GM10266 (cell line): ENCODE measurements at regions not wholly inside any gene's neighbourhood (a gene's known extent, or its start where the extent isn't known, plus 50 kb on each side); places are given as distances from the start of the nearest gene placed in this dataset.
"Not testable (repeated sequence)": the region's sequence is repeated elsewhere in the genome, so short reads cannot be mapped to it uniquely, and the experiment has no call there.

ENCODE experiments used
- DNase-seq: peaks from one replicate; pipeline ENCODE4 v3.0.0; 2012; ENCODE audit errors: extremely low spot score
- TF ChIP-seq, protein P1 (sequence below): IDR thresholded peaks from 2 replicates; pipeline ENCODE4 v1.5.1; 2012; ENCODE audit warnings: mild to moderate bottlenecking, low read depth; ENCODE audit not compliant: control insufficient read depth, insufficient read depth; ENCODE audit errors: missing control alignments

GRCh38 chr5:68682400-68683160 is 411.2 kb upstream of the SLC30A5 start:
- TF ChIP-seq, protein P1, sequence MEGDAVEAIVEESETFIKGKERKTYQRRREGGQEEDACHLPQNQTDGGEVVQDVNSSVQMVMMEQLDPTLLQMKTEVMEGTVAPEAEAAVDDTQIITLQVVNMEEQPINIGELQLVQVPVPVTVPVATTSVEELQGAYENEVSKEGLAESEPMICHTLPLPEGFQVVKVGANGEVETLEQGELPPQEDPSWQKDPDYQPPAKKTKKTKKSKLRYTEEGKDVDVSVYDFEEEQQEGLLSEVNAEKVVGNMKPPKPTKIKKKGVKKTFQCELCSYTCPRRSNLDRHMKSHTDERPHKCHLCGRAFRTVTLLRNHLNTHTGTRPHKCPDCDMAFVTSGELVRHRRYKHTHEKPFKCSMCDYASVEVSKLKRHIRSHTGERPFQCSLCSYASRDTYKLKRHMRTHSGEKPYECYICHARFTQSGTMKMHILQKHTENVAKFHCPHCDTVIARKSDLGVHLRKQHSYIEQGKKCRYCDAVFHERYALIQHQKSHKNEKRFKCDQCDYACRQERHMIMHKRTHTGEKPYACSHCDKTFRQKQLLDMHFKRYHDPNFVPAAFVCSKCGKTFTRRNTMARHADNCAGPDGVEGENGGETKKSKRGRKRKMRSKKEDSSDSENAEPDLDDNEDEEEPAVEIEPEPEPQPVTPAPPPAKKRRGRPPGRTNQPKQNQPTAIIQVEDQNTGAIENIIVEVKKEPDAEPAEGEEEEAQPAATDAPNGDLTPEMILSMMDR = no peak
- DNase-seq = no peak

DNA sequence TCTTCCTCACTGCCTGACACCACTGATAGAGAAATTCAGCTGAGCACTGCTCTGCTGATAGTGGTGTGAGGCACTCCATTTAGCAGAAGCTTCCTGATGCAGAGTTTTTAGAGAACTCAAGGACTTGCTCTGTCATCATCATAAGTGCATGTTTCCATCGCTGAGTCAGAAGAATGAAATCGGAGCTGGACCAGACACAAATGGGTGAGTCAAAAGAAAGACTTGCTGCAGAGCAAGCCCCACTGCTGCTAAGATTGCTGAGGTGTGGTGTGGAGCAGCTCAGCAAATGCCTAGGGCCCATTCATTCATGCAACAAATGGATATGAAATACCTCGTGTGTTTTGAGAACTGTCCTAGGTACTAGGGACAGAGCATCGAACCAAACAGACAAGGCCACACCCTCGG is 410.2 kb upstream of the SLC30A5 start:
- no peak for DNase-seq
- TF ChIP-seq, protein P1 = no peak

DNA sequence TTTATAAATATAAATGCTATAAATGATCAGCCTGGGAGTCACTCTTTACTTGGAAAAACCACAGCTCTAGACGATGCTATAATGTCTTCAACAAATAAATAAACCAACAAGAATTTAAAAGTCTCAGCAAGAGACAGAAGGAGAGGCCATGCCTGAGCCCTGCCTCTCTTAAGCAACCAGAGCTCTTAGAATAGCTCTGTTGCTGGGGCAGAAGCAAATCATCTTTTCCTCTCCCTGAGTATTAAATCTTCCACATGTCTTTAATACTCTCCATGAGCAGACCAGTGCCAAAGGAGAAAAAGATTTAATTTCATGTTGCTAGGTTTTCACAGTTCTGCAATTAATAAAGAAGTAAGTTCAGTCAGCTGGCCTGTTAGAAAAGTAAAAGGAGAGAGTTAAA is 408.0 kb upstream of the SLC30A5 start:
- TF ChIP-seq, protein P1 = no peak
- no peak for DNase-seq

DNA sequence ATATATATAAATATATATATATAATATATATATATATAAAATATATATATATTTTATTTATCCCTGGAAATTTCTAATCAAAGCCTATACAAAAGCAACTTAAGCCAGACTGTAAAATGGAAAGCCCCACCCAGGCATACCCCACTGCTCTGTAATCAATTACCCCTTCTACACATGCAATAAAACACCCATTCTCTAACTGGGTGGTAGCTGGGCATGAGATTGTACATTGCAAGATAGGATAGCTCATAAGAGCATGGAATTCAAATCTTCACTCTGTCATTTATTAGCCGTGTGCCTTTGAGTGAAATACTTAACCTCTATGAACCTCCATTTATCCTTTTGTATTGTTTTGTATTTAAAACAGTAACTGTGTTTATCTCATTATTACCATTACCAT is 405.3 kb upstream of the SLC30A5 start:
- DNase-seq = no peak
- TF ChIP-seq, protein P1 = no peak

- TF ChIP-seq, protein P1 = no peak
- DNase-seq = no peak
Observed at GRCh38 chr5:68689010-68689409, 404.8 kb upstream of the SLC30A5 start.

- DNase-seq = not testable (repeated sequence)
Observed at GRCh38 chr5:68691874-68692273, 401.9 kb upstream of the SLC30A5 start.

- DNase-seq = no peak
- TF ChIP-seq, protein P1 = no peak
Observed at GRCh38 chr5:68698025-68698940, 395.5 kb upstream of the SLC30A5 start.
